ENCODE measurements at regions not wholly inside any gene's neighbourhood (a gene's known extent, or its start where the extent isn't known, plus 50 kb on each side); places are given as distances from the start of the nearest gene placed in this dataset.

- no peak for TF ChIP-seq POLR2A (IDR thresholded peaks at IDR 0.05)
- TF ChIP-seq CTCF (IDR thresholded peaks at IDR 0.05) = no peak
These were observed 94.0 kb upstream of the ALDH1B1 start for GRCh38 chr9:38298503-38298902.
